Parathyroid adenoma (tissue), 2 donors: ENCODE measurements at regions not wholly inside any gene's neighbourhood (a gene's known extent, or its start where the extent isn't known, plus 50 kb on each side); places are given as distances from the start of the nearest gene placed in this dataset.
"Not testable (repeated sequence)": the region's sequence is repeated elsewhere in the genome, so short reads cannot be mapped to it uniquely, and the experiment has no call there.

Source experiments
- H2AFZ ChIP-seq: fragments of 300-600 bp; sonication (generic); one replicate; pipeline ENCODE4 v1.7.0; 2017; ENCODE audit warnings: antibody characterized with exemption, mild to moderate bottlenecking
- H3K27ac ChIP-seq: fragments of 300-600 bp; sonication (generic); one replicate; pipeline ENCODE4 v1.7.0; 2017
- H3K27me3 ChIP-seq: fragments of 300-600 bp; sonication (generic); one replicate; pipeline ENCODE4 v1.7.0; 2017; ENCODE audit warnings: low read length; ENCODE audit not compliant: control insufficient read depth, insufficient read depth
- H3K36me3 ChIP-seq: fragments of 300-600 bp; sonication (generic); one replicate; pipeline ENCODE4 v1.7.0; 2017; ENCODE audit warnings: low read length; ENCODE audit not compliant: control insufficient read depth, insufficient read depth
- H3K4me1 ChIP-seq: fragments of 300-600 bp; sonication (generic); one replicate; pipeline ENCODE4 v1.7.0; 2017; ENCODE audit warnings: control low read depth
- H3K4me2 ChIP-seq: fragments of 300-600 bp; sonication (generic); one replicate; pipeline ENCODE4 v1.7.0; 2017; ENCODE audit warnings: low read length
- H3K4me3 ChIP-seq: fragments of 300-600 bp; sonication (generic); one replicate; pipeline ENCODE4 v1.7.0; 2017; ENCODE audit warnings: low read depth, low read length
- H3K79me2 ChIP-seq: fragments of 300-600 bp; sonication (generic); one replicate; pipeline ENCODE4 v1.7.0; 2017; ENCODE audit warnings: control low read depth
- H3K9ac ChIP-seq: fragments of 300-600 bp; sonication (generic); one replicate; pipeline ENCODE4 v1.7.0; 2017; ENCODE audit warnings: mild to moderate bottlenecking
- H3K9me3 ChIP-seq: fragments of 300-600 bp; sonication (generic); one replicate; pipeline ENCODE4 v1.7.0; 2017; ENCODE audit warnings: low read length; ENCODE audit not compliant: control insufficient read depth
- TF ChIP-seq, protein P1 (sequence below): fragments of 300-600 bp; sonication (generic); IDR thresholded peaks from one replicate; pipeline ENCODE4 v1.7.0; 2017; ENCODE audit warnings: antibody characterized with exemption, mild to moderate bottlenecking
- donor health status: primary hyperparathyroidism.

DNA sequence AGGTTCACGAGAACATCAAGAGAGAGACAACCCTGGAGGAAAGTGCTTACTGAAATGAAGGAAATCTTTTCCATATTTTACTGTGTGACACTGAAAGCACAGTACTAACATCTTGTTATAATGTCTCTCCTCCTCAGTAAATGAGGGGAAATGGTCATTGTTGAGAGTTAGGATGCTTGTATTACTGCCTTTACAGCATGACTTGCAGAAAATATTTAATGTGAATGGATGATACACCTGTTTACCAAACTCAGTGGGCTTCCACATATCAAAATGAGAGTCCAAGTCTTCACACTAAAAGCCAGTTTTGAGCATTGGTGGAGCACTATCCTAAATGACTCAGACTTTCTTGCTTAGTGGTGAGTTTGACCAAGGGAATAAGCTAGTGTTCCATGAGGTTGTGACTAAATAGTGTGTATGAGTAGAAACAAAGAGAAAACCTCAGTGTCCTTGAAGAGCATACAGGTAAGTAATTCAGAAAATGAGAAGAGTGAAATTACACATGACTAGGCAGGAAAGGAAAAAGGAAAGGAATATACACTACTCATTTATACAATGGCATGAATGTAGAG lies 930.7 kb upstream of the CELF4 start:
- H3K4me3 ChIP-seq: no peak overlapping the region
- TF ChIP-seq, protein P1, sequence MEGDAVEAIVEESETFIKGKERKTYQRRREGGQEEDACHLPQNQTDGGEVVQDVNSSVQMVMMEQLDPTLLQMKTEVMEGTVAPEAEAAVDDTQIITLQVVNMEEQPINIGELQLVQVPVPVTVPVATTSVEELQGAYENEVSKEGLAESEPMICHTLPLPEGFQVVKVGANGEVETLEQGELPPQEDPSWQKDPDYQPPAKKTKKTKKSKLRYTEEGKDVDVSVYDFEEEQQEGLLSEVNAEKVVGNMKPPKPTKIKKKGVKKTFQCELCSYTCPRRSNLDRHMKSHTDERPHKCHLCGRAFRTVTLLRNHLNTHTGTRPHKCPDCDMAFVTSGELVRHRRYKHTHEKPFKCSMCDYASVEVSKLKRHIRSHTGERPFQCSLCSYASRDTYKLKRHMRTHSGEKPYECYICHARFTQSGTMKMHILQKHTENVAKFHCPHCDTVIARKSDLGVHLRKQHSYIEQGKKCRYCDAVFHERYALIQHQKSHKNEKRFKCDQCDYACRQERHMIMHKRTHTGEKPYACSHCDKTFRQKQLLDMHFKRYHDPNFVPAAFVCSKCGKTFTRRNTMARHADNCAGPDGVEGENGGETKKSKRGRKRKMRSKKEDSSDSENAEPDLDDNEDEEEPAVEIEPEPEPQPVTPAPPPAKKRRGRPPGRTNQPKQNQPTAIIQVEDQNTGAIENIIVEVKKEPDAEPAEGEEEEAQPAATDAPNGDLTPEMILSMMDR: no peak
- no peaks in the 10 kb centered on the region for H3K36me3 ChIP-seq
- peak overlapping the region; percentile 50 for H3K9ac ChIP-seq
- no peaks in the 10 kb centered on the region for H3K79me2 ChIP-seq
- H2AFZ ChIP-seq: no peak overlapping the region
- no peak overlapping the region for H3K27ac ChIP-seq
- no peaks in the 10 kb centered on the region for H3K27me3 ChIP-seq
- H3K4me1 ChIP-seq: no peaks in the 10 kb centered on the region
- H3K9me3 ChIP-seq: no peaks in the 10 kb centered on the region
- H3K4me2 ChIP-seq: no peak overlapping the region

DNA sequence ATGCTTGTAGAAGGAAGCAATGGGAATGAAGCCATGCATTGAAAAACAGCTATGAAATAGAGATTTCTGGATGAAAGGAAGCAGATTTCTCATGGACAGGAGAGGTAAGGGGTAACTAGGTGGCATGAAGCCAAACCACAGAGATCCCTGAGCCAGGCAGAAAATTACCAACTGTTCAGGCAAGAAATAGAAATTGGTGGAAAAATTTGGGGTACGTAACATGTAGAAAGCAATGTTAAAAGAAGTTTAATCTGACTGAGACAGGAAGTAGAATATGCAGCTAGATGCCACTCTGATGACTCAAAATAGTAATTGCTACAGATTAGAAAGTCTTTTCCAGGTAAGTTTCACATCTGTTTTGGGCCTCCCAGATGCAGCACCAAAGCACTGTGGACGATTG lies 928.5 kb upstream of the CELF4 start:
- no peaks in the 10 kb centered on the region for H3K27me3 ChIP-seq
- TF ChIP-seq, protein P1: no peak
- H2AFZ ChIP-seq: no peak overlapping the region

DNA sequence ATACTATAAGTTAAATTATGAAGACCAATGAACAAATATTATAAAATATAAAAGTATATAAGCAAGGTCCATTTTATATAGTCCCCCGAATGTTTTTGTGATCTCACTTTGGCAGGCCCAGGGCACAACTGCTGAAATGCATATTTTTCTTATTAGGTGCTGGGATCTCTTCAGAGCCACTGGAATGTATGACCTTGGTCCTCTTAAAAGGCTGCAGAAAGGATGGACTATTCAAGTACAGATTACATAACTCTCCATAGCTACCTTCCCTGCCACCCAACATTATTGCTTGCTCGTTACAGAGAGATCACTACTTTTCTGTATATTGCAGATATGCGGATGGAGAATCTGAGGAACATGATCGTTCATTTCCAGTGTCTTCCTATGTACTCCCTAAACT lies 925.6 kb upstream of the CELF4 start:
- H3K4me2 ChIP-seq: no peak overlapping the region
- H3K27me3 ChIP-seq: no peaks in the 10 kb centered on the region
- H3K4me3 ChIP-seq: no peak overlapping the region
- TF ChIP-seq, protein P1: no peak
- H3K9me3 ChIP-seq: no peaks in the 10 kb centered on the region
- H2AFZ ChIP-seq: no peak overlapping the region
- H3K4me1 ChIP-seq: no peaks in the 10 kb centered on the region
- no peaks in the 10 kb centered on the region for H3K79me2 ChIP-seq
- H3K36me3 ChIP-seq: no peaks in the 10 kb centered on the region
- H3K27ac ChIP-seq: no peak overlapping the region
- H3K9ac ChIP-seq: no peak overlapping the region

More for the DNA sequence above, 928.5 kb upstream of the CELF4 start:
- H3K4me1 ChIP-seq: no peaks in the 10 kb centered on the region
- no peak overlapping the region for H3K4me3 ChIP-seq
- no peaks in the 10 kb centered on the region for H3K79me2 ChIP-seq
- no peaks in the 10 kb centered on the region for H3K36me3 ChIP-seq
- no peak overlapping the region for H3K9ac ChIP-seq
- H3K9me3 ChIP-seq: no peaks in the 10 kb centered on the region
- no peak overlapping the region for H3K4me2 ChIP-seq
- no peak overlapping the region for H3K27ac ChIP-seq

- not testable (repeated sequence) for H3K4me3 ChIP-seq, H2AFZ ChIP-seq, H3K36me3 ChIP-seq, H3K4me2 ChIP-seq, H3K79me2 ChIP-seq, H3K27me3 ChIP-seq, H3K27ac ChIP-seq, H3K4me1 ChIP-seq, H3K9ac ChIP-seq, H3K9me3 ChIP-seq
Observed at GRCh38 chr18:38489721-38490120, 924.1 kb upstream of the CELF4 start.

DNA sequence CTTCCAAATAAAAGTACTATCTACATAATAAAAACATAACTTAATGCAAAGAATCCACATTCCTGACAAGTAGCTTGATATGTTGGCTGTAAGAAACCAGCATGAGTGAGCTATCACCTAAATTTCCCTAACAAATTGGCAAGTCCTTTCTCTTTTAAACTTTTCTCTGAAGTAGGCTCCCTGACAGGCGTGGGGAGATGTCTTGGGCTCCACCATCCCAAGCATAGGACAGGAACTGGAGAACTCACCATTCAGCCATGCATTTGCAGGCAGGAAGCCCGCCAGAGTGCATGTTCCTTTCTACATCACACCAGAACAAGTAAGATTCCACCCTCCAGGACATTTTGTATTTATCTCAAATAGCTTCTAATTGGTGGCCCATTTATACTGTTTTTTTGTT lies 921.9 kb upstream of the CELF4 start:
- Histone ChIP-seq H3K9me3 (no peaks in the 10 kb centered on the region), H3K36me3 (no peaks in the 10 kb centered on the region), H2AFZ (no peak overlapping the region), H3K4me2 (no peak overlapping the region), H3K9ac (no peak overlapping the region), H3K27me3 (no peaks in the 10 kb centered on the region), H3K4me3 (no peak overlapping the region), H3K27ac (no peak overlapping the region), H3K4me1 (no peaks in the 10 kb centered on the region), H3K79me2 (no peaks in the 10 kb centered on the region)
- TF ChIP-seq, protein P1: no peak
